ENCODE measurements at regions not wholly inside any gene's neighbourhood (a gene's known extent, or its start where the extent isn't known, plus 50 kb on each side); places are given as distances from the start of the nearest gene placed in this dataset.

DNA sequence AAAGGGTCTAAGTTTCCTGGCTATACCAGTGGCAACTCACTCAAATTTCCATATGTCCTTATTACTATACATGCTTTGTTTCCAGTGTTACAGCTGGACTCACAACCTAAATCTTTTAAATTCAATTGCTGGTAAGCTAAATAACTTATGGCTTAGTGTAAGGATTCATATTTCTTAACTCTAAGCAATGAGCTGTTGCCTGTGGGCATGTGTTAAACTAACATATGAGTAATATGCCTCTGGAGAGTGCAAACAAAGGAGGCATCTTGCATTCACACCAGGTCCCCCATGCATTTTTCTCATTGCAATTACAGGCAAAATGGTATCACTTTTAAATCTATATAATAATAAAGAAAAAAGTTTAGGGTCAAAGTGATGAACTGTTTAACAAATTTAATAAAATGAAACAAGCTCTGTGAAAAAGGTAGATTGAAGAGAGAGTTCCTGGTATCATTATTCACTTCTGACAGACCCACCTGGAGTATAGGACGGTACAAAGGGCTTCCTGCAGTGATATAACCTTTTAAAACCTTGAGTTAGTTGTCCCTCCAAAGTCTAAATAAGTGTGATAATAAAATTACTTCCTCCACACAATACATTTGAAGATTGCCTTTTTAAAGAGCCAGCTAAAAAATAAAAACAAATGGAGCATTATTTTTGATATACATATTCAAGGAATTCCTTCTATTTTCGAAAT lies 57.6 kb upstream of the HMGCLL1 start:
- Histone ChIP-seq H3K27me3 (ENCODE audit: insufficient read depth, low read length) (no peaks in the 10 kb centered on the region), H4K20me1 (ENCODE audit: insufficient read depth, low read length) (no peaks in the 10 kb centered on the region), H3K9ac (ENCODE audit: low read length) (no peak overlapping the region), H3K4me3 (ENCODE audit: insufficient read depth, low read depth, low read length) (no peak overlapping the region), H3K4me1 (ENCODE audit: insufficient read depth, low read length) (peaks cover 4% of the 10 kb centered on the region), H3K79me2 (ENCODE audit: insufficient read depth, low read length) (no peaks in the 10 kb centered on the region), H2AFZ (ENCODE audit: low read depth, low read length) (no peak overlapping the region), H3K9me3 (ENCODE audit: insufficient read depth, low read depth, low read length) (no peaks in the 10 kb centered on the region), H3K27ac (ENCODE audit: low read depth, low read length) (no peak overlapping the region), H3K4me2 (ENCODE audit: low read length) (no peak overlapping the region), H3K36me3 (ENCODE audit: insufficient read depth, low read length) (no peaks in the 10 kb centered on the region)
- Mint-ChIP-seq H3K4me3 (ENCODE audit: unreplicated experiment) (no peak overlapping the region), H3K9me3 (ENCODE audit: unreplicated experiment) (no peaks in the 10 kb centered on the region), H3K27ac (ENCODE audit: unreplicated experiment) (no peak overlapping the region), H3K4me1 (ENCODE audit: low read depth, unreplicated experiment) (peaks cover 7% of the 10 kb centered on the region), H3K27me3 (ENCODE audit: low read depth, unreplicated experiment) (no peaks in the 10 kb centered on the region), H3K36me3 (ENCODE audit: low read depth, unreplicated experiment) (no peaks in the 10 kb centered on the region)
- DNase-seq (ENCODE audit: low read depth) (peak; percentile 31), FAIRE-seq (no peak)
- TF ChIP-seq EZH2 (IDR thresholded peaks at IDR 0.05; ENCODE audit: insufficient read depth, low read length) (no peak), CTCF (IDR thresholded peaks at IDR 0.05; ENCODE audit: insufficient read depth, low read depth, low read length) (no peak)

DNA sequence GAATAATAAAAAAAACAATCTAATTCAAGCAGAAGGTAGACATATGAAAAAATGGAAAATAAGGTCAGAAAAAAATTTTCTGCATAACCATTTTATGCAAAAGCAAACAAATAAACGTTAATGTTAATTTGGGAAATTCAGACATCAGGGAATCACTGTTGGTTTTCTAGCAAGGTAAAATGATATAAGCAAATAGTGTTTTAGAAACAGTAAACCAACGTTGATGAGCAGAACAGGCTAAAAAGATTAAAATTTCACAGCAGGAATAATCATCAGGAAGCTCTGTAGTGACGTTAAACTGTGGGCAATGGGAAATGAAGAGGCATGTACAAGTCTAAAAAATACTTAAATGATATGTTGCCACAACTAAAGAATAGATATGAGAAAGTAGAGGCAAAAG lies 54.5 kb upstream of the HMGCLL1 start:
- H3K4me1 Mint-ChIP-seq (ENCODE audit: low read depth, unreplicated experiment) = peaks cover 7% of the 10 kb centered on the region

More for the DNA sequence above, 54.5 kb upstream of the HMGCLL1 start:
- Mint-ChIP-seq H3K27me3 (ENCODE audit: low read depth, unreplicated experiment) (no peaks in the 10 kb centered on the region), H3K4me3 (ENCODE audit: unreplicated experiment) (no peak overlapping the region), H3K9me3 (ENCODE audit: unreplicated experiment) (no peaks in the 10 kb centered on the region), H3K36me3 (ENCODE audit: low read depth, unreplicated experiment) (no peaks in the 10 kb centered on the region), H3K27ac (ENCODE audit: unreplicated experiment) (no peak overlapping the region)
- Histone ChIP-seq H3K36me3 (ENCODE audit: insufficient read depth, low read length) (no peaks in the 10 kb centered on the region), H3K9me3 (ENCODE audit: insufficient read depth, low read depth, low read length) (no peaks in the 10 kb centered on the region), H3K4me2 (ENCODE audit: low read length) (no peak overlapping the region), H2AFZ (ENCODE audit: low read depth, low read length) (no peak overlapping the region), H3K4me3 (ENCODE audit: insufficient read depth, low read depth, low read length) (no peak overlapping the region), H3K4me1 (ENCODE audit: insufficient read depth, low read length) (peaks cover 4% of the 10 kb centered on the region), H3K79me2 (ENCODE audit: insufficient read depth, low read length) (no peaks in the 10 kb centered on the region), H4K20me1 (ENCODE audit: insufficient read depth, low read length) (no peaks in the 10 kb centered on the region), H3K9ac (ENCODE audit: low read length) (no peak overlapping the region), H3K27me3 (ENCODE audit: insufficient read depth, low read length) (no peaks in the 10 kb centered on the region), H3K27ac (ENCODE audit: low read depth, low read length) (no peak overlapping the region)
- TF ChIP-seq CTCF (IDR thresholded peaks at IDR 0.05; ENCODE audit: insufficient read depth, low read depth, low read length) (no peak), EZH2 (IDR thresholded peaks at IDR 0.05; ENCODE audit: insufficient read depth, low read length) (no peak)
- no peak for DNase-seq (ENCODE audit: low read depth)
- FAIRE-seq = no peak
